GM13977 (cell line): ENCODE measurements at regions not wholly inside any gene's neighbourhood (a gene's known extent, or its start where the extent isn't known, plus 50 kb on each side); places are given as distances from the start of the nearest gene placed in this dataset.

Source experiments
- DNase-seq: peaks from one replicate; pipeline ENCODE4 v3.0.0; 2012; ENCODE audit warnings: low spot score
- CTCF ChIP-seq: IDR thresholded peaks from 2 replicates; pipeline ENCODE4 v1.5.1; 2012; ENCODE audit warnings: mild to moderate bottlenecking, control low read depth; ENCODE audit not compliant: insufficient read depth; ENCODE audit errors: extremely low read depth, missing control alignments
- in situ Hi-C: fragments of 300-500 bp; cut with MboI; formaldehyde crosslinking; loops from one replicate; pipeline ENCODE4 v1.12.0; 2022; ENCODE audit warnings: low sequenced_read_pairs, low pct_unique_long_range_greater_than_20kb, mixed read lengths, inconsistent platforms; ENCODE audit not compliant: unreplicated experiment

- in situ Hi-C loops, result no loop called here
- TF ChIP-seq CTCF, result no peak
Measured at GRCh38 chr2:11920993-11921583, 174.7 kb downstream of the LPIN1 start.

GRCh38 chr2:11922294-11922693, 175.9 kb downstream of the LPIN1 start:
- no peak for TF ChIP-seq CTCF
- in situ Hi-C loops, result no loop called here

More at GRCh38 chr2:11920993-11921583, 174.7 kb downstream of the LPIN1 start:
- DNase-seq, result no peak

GRCh38 chr2:11923935-11924334, 177.5 kb downstream of the LPIN1 start:
- no peak for TF ChIP-seq CTCF
- no peak for DNase-seq
- in situ Hi-C loops, result no loop called here

More at GRCh38 chr2:11922294-11922693, 175.9 kb downstream of the LPIN1 start:
- no peak for DNase-seq

- no peak for TF ChIP-seq CTCF
- in situ Hi-C loops, result no loop called here
- DNase-seq, result no peak
Measured at GRCh38 chr2:11925295-11926066, 179.0 kb downstream of the LPIN1 start.

GRCh38 chr2:11930211-11930761, 183.9 kb downstream of the LPIN1 start:
- no peak for DNase-seq
- no peak for TF ChIP-seq CTCF
- in situ Hi-C loops, result no loop called here

GRCh38 chr2:11932048-11932512, 185.6 kb downstream of the LPIN1 start:
- in situ Hi-C loops, result no loop called here
- no peak for DNase-seq

More at GRCh38 chr2:11932048-11932512, 185.6 kb downstream of the LPIN1 start:
- no peak for TF ChIP-seq CTCF
